IMR-90 (cell line): ENCODE measurements at regions not wholly inside any gene's neighbourhood (a gene's known extent, or its start where the extent isn't known, plus 50 kb on each side); places are given as distances from the start of the nearest gene placed in this dataset.

ENCODE experiments used
- ATAC-seq: fragments of 200-7000 bp; cut with Tn5 transposase; 2 replicates; pipeline ENCODE4 v1.9.1; 2020; ENCODE audit warnings: low read depth, mild to moderate bottlenecking, moderate library complexity
- BruUV-seq: library from RNA; stranded (reverse); fragments of 400-500 nt; replicated peaks from 2 replicates; lab custom pipeline; 2021; lab: Mats Ljungman, UMichigan
- CTCF ChIA-PET: fragments of 300-600 bp; formaldehyde crosslinking; extraction: SDS; loops from one replicate; lab custom pipeline; 2021; ENCODE audit warnings: antibody characterized with exemption; lab: Yijun Ruan, JAX
- POLR2A ChIA-PET: fragments of 300-600 bp; sonication (Branson Sonifier 250); formaldehyde crosslinking; loops from one replicate; lab custom pipeline; 2022; ENCODE audit warnings: antibody characterized with exemption; ENCODE audit not compliant: unreplicated experiment; lab: Charles Lee
- DNase-seq: peaks from one replicate; pipeline ENCODE4 v3.0.0; 2013
- H2AFZ ChIP-seq: replicated peaks from 2 replicates; pipeline ENCODE3; 2013; ENCODE audit warnings: low read length, mild to moderate bottlenecking; ENCODE audit not compliant: poor library complexity
- H2AK5ac ChIP-seq: 2 replicates; pipeline ENCODE4 v1.6.1; 2013; ENCODE audit warnings: low read depth, low read length, inconsistent platforms
- H2AK9ac ChIP-seq: replicated peaks from 2 replicates; pipeline ENCODE3; 2013; ENCODE audit warnings: mild to moderate bottlenecking, low read depth, low read length, moderate library complexity; ENCODE audit not compliant: poor library complexity
- H2BK120ac ChIP-seq: 2 replicates; pipeline ENCODE4 v1.6.1; 2013; ENCODE audit warnings: low read depth, low read length, inconsistent platforms
- H2BK15ac ChIP-seq: 3 replicates; pipeline ENCODE4 v1.6.1; 2013; ENCODE audit warnings: low read depth, low read length, inconsistent platforms
- H2BK20ac ChIP-seq: 2 replicates; pipeline ENCODE4 v1.6.1; 2013; ENCODE audit warnings: low read depth, mild to moderate bottlenecking, inconsistent platforms, low read length, moderate library complexity
- H2BK5ac ChIP-seq: 2 replicates; pipeline ENCODE4 v1.6.1; 2013; ENCODE audit warnings: mild to moderate bottlenecking, low read depth, low read length, inconsistent platforms; ENCODE audit not compliant: poor library complexity, severe bottlenecking
- H3K14ac ChIP-seq: replicated peaks from 2 replicates; pipeline ENCODE4 v1.6.1; 2013; ENCODE audit warnings: low read depth, low read length, inconsistent platforms
- H3K18ac ChIP-seq: 2 replicates; pipeline ENCODE4 v1.6.1; 2013; ENCODE audit warnings: low read depth, low read length, control low read depth
- H3K23ac ChIP-seq: 2 replicates; pipeline ENCODE4 v1.6.1; 2013; ENCODE audit warnings: low read depth, low read length, inconsistent platforms
- H3K27ac ChIP-seq: 2 replicates; pipeline ENCODE4 v1.5.1; 2013; ENCODE audit warnings: mild to moderate bottlenecking, control low read depth, low read length; ENCODE audit not compliant: insufficient read depth
- H3K27me3 ChIP-seq: 2 replicates; pipeline ENCODE4 v1.6.1; 2013; ENCODE audit warnings: low read length; ENCODE audit not compliant: control insufficient read depth, insufficient read depth
- H3K36me3 ChIP-seq: 2 replicates; pipeline ENCODE4 v1.6.1; 2013; ENCODE audit warnings: low read length, mixed read lengths; ENCODE audit not compliant: control insufficient read depth, insufficient read depth
- H3K4ac ChIP-seq: 2 replicates; pipeline ENCODE4 v1.6.1; 2013; ENCODE audit warnings: low read depth, low read length, inconsistent platforms
- H3K4me1 ChIP-seq: 2 replicates; pipeline ENCODE4 v1.6.1; 2013; ENCODE audit warnings: low read length, mixed read lengths; ENCODE audit not compliant: control insufficient read depth, insufficient read depth
- H3K4me2 ChIP-seq: 2 replicates; pipeline ENCODE4 v1.6.1; 2013; ENCODE audit warnings: low read depth, mild to moderate bottlenecking, control low read depth, low read length, moderate library complexity
- H3K4me3 ChIP-seq: 2 replicates; pipeline ENCODE4 v1.5.1; 2013; ENCODE audit warnings: low read depth, mild to moderate bottlenecking, control low read depth, low read length, moderate library complexity; ENCODE audit not compliant: insufficient read depth
- H3K56ac ChIP-seq: 2 replicates; pipeline ENCODE4 v1.6.1; 2013; ENCODE audit warnings: low read length, inconsistent platforms; ENCODE audit not compliant: insufficient read depth; ENCODE audit errors: extremely low read depth
- H3K79me1 ChIP-seq, 2 experiments: 2 replicates each; pipeline ENCODE4 v1.6.1; 2013; ENCODE audit warnings: low read length in 2 of 2, inconsistent platforms in 1 of 2, low read depth in 1 of 2
- H3K9ac ChIP-seq: 2 replicates; pipeline ENCODE4 v1.6.1; 2013; ENCODE audit warnings: low read depth, low read length, control low read depth
- H3K9me1 ChIP-seq: 2 replicates; pipeline ENCODE4 v1.6.1; 2013; ENCODE audit warnings: low read length, inconsistent platforms; ENCODE audit not compliant: insufficient read depth
- H3K9me3 ChIP-seq: 2 replicates; pipeline ENCODE4 v1.6.1; 2013; ENCODE audit warnings: low read length; ENCODE audit not compliant: control insufficient read depth, insufficient read depth
- H4K20me1 ChIP-seq: 2 replicates; pipeline ENCODE4 v1.6.1; 2013; ENCODE audit warnings: low read length, inconsistent platforms; ENCODE audit not compliant: insufficient read depth
- H4K5ac ChIP-seq: 2 replicates; pipeline ENCODE4 v1.6.1; 2013; ENCODE audit warnings: mild to moderate bottlenecking, low read depth, low read length, control low read depth
- H4K8ac ChIP-seq, 2 experiments: 2 replicates each; pipeline ENCODE4 v1.6.1; 2013; ENCODE audit warnings: low read depth in 2 of 2, low read length in 2 of 2, control low read depth in 1 of 2, inconsistent platforms in 1 of 2
- H4K91ac ChIP-seq: 2 replicates; pipeline ENCODE4 v1.6.1; 2013; ENCODE audit warnings: low read depth, low read length, inconsistent platforms; ENCODE audit not compliant: insufficient read depth
- BHLHE40 ChIP-seq: fragments of 150-350 bp; IDR thresholded peaks from 2 replicates; pipeline ENCODE4 v1.6.1; 2016; ENCODE audit warnings: mild to moderate bottlenecking, low read depth, low read length
- CEBPB ChIP-seq: IDR thresholded peaks from 2 replicates; pipeline ENCODE4 v1.6.1; 2012; ENCODE audit warnings: low read depth, low read length, improper control_type of control experiment
- CHD1 ChIP-seq: IDR thresholded peaks from 2 replicates; pipeline ENCODE4 v1.6.1; 2012; ENCODE audit warnings: low read depth, low read length, improper control_type of control experiment
- FOS ChIP-seq: fragments of 150-350 bp; IDR thresholded peaks from 2 replicates; pipeline ENCODE4 v1.6.1; 2016; ENCODE audit warnings: low read depth, low read length
- MAFK ChIP-seq: IDR thresholded peaks from 2 replicates; pipeline ENCODE4 v1.6.1; 2012; ENCODE audit warnings: low read depth, low read length, improper control_type of control experiment
- MAZ ChIP-seq: IDR thresholded peaks from 2 replicates; pipeline ENCODE4 v1.6.1; 2012; ENCODE audit warnings: low read depth, mild to moderate bottlenecking, low read length, improper control_type of control experiment, moderate library complexity, borderline replicate concordance
- MXI1 ChIP-seq: IDR thresholded peaks from 2 replicates; pipeline ENCODE4 v1.6.1; 2012; ENCODE audit warnings: low read depth, mild to moderate bottlenecking, low read length, moderate library complexity, borderline replicate concordance
- NFE2L2 ChIP-seq: fragments of 150-350 bp; IDR thresholded peaks from 2 replicates; pipeline ENCODE4 v1.6.1; 2016; ENCODE audit warnings: low read depth, mild to moderate bottlenecking, low read length
- POLR2A ChIP-seq: IDR thresholded peaks from 2 replicates; pipeline ENCODE4 v1.6.1; 2012; ENCODE audit warnings: mild to moderate bottlenecking, low read depth, low read length
- RAD21 ChIP-seq: IDR thresholded peaks from 2 replicates; pipeline ENCODE4 v1.6.1; 2012; ENCODE audit warnings: low read length, improper control_type of control experiment
- RCOR1 ChIP-seq: IDR thresholded peaks from 2 replicates; pipeline ENCODE4 v1.6.1; 2012; ENCODE audit warnings: mild to moderate bottlenecking, low read length, improper control_type of control experiment; ENCODE audit not compliant: insufficient replicate concordance
- RFX5 ChIP-seq: IDR thresholded peaks from 2 replicates; pipeline ENCODE4 v1.8.0; 2012; ENCODE audit warnings: low read depth, mild to moderate bottlenecking, low read length, moderate library complexity
- SMC3 ChIP-seq: fragments of 150-350 bp; IDR thresholded peaks from 2 replicates; pipeline ENCODE4 v1.6.1; 2016; ENCODE audit warnings: low read depth, mild to moderate bottlenecking, antibody characterized with exemption, low read length, moderate library complexity
- WGBS, 2 experiments: methylation state at CpG; one replicate each; pipeline versions ENCODE4 v1.1.5 to v1.1.7; 2013; ENCODE audit warnings: missing lambda C conversion rate in 2 of 2; ENCODE audit not compliant: insufficient read length in 1 of 2; ENCODE audit errors: extremely low coverage in 2 of 2; 5-methylcytosine and 5-hydroxymethylcytosine counted together
- dilution Hi-C: fragments of 300-500 bp; cut with HindIII; formaldehyde crosslinking; loops from one replicate; pipeline ENCODE4 v1.14.3; 2018; ENCODE audit warnings: low sequenced_read_pairs; ENCODE audit not compliant: unreplicated experiment
- in situ Hi-C: fragments of 300-500 bp; cut with MboI; formaldehyde crosslinking; loops from 3 replicates; pipeline ENCODE4 v1.14.3; 2019; ENCODE audit warnings: low sequenced_read_pairs, inconsistent platforms, mixed read lengths
- intact Hi-C: fragments of 100-400 bp; cut with micrococcal nuclease; formaldehyde crosslinking; loops from 2 replicates; pipeline ENCODE4 v1.10.0; 2022
- TF ChIP-seq, protein P1 (sequence below): fragments of 150-350 bp; IDR thresholded peaks from 2 replicates; pipeline ENCODE4 v1.6.1; 2017; ENCODE audit warnings: mild to moderate bottlenecking, antibody characterized with exemption, low read length, low read depth
- TF ChIP-seq, protein P2 (sequence below): conservative IDR thresholded peaks from 2 replicates; pipeline ENCODE4 v1.5.1; 2012; ENCODE audit warnings: mild to moderate bottlenecking, low read depth, low read length, improper control_type of control experiment
- TF ChIP-seq, protein P3 (sequence below): fragments of 150-350 bp; IDR thresholded peaks from 2 replicates; pipeline ENCODE4 v1.6.1; 2016; ENCODE audit warnings: low read depth, mild to moderate bottlenecking, low read length, moderate library complexity, borderline replicate concordance

DNA sequence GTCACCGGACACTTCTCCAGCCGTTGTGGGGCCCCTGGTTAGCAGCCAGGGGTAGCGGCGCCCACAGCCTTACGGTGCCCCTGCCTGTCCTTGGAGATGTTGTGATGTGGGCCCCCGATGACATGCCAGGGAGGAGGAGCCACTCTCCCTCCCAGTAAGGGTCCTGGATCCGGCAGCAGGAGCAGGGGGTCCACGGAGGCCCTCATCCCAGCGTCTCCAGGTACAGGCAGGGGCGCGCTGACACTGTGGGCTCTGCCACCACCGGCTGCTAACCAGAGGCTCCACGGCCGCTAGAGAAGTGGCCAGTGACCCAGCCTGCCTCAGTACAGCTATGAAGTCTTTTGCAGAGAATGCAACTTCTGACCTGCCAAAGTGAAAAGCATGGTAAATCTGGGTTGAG lies 121.2 kb downstream of the SPP2 start:
- dilution Hi-C loops (no loop called here), intact Hi-C loops (no loop called here), in situ Hi-C loops (no loop called here)
- no peak overlapping the region for H3K14ac ChIP-seq
- H3K36me3 ChIP-seq, result no peaks in the 10 kb centered on the region
- H3K23ac ChIP-seq, result no peak overlapping the region
- H3K4me3 ChIP-seq, result no peak overlapping the region
- H3K79me1 ChIP-seq, result no peaks in the 10 kb centered on the region
- no peak overlapping the region for H2AK9ac ChIP-seq
- H3K4me1 ChIP-seq, result no peaks in the 10 kb centered on the region
- no peak overlapping the region for H3K9ac ChIP-seq
- H3K4ac ChIP-seq, result no peak overlapping the region
- H2BK120ac ChIP-seq, result no peak overlapping the region
- H3K4me2 ChIP-seq, result no peak overlapping the region
- H4K20me1 ChIP-seq, result no peaks in the 10 kb centered on the region
- no peak overlapping the region for H4K5ac ChIP-seq
- no peak for TF ChIP-seq POLR2A
- TF ChIP-seq, protein P1, sequence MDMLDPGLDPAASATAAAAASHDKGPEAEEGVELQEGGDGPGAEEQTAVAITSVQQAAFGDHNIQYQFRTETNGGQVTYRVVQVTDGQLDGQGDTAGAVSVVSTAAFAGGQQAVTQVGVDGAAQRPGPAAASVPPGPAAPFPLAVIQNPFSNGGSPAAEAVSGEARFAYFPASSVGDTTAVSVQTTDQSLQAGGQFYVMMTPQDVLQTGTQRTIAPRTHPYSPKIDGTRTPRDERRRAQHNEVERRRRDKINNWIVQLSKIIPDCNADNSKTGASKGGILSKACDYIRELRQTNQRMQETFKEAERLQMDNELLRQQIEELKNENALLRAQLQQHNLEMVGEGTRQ, result no peak
- no peak for TF ChIP-seq NFE2L2
- TF ChIP-seq MAFK, result no peak
- no peak for TF ChIP-seq BHLHE40
- TF ChIP-seq, protein P2, sequence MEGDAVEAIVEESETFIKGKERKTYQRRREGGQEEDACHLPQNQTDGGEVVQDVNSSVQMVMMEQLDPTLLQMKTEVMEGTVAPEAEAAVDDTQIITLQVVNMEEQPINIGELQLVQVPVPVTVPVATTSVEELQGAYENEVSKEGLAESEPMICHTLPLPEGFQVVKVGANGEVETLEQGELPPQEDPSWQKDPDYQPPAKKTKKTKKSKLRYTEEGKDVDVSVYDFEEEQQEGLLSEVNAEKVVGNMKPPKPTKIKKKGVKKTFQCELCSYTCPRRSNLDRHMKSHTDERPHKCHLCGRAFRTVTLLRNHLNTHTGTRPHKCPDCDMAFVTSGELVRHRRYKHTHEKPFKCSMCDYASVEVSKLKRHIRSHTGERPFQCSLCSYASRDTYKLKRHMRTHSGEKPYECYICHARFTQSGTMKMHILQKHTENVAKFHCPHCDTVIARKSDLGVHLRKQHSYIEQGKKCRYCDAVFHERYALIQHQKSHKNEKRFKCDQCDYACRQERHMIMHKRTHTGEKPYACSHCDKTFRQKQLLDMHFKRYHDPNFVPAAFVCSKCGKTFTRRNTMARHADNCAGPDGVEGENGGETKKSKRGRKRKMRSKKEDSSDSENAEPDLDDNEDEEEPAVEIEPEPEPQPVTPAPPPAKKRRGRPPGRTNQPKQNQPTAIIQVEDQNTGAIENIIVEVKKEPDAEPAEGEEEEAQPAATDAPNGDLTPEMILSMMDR, result no peak
- TF ChIP-seq RCOR1, result no peak
- TF ChIP-seq RFX5, result no peak
- TF ChIP-seq MXI1, result no peak
- TF ChIP-seq RAD21, result no peak
- TF ChIP-seq CEBPB, result no peak
- no peak for TF ChIP-seq SMC3
- TF ChIP-seq, protein P3, sequence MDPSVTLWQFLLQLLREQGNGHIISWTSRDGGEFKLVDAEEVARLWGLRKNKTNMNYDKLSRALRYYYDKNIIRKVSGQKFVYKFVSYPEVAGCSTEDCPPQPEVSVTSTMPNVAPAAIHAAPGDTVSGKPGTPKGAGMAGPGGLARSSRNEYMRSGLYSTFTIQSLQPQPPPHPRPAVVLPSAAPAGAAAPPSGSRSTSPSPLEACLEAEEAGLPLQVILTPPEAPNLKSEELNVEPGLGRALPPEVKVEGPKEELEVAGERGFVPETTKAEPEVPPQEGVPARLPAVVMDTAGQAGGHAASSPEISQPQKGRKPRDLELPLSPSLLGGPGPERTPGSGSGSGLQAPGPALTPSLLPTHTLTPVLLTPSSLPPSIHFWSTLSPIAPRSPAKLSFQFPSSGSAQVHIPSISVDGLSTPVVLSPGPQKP, result no peak
- no peak for TF ChIP-seq MAZ
- TF ChIP-seq FOS, result no peak
- no peak for TF ChIP-seq CHD1
- DNase-seq (no peak), ATAC-seq (no peak)
- no peaks in the 10 kb centered on the region for H3K9me3 ChIP-seq
- BruUV-seq, result no TSS peak
- no peak overlapping the region for H3K27ac ChIP-seq
- WGBS, 2 experiments, result 95% methylated on average over 3 of the region's 14 CpGs; no CpG with 5 or more reads in 1 of the 2 experiments
- H4K8ac ChIP-seq, result no peak overlapping the region
- H4K91ac ChIP-seq, result no peak overlapping the region
- no peaks in the 10 kb centered on the region for H3K9me1 ChIP-seq
- H2BK20ac ChIP-seq, result no peak overlapping the region
- no peak overlapping the region for H2BK5ac ChIP-seq
- ChIA-PET POLR2A (no interaction called here), CTCF (no interaction called here)
- no peak overlapping the region for H3K56ac ChIP-seq
- H2AFZ ChIP-seq, result no peak overlapping the region
- no peak overlapping the region for H3K18ac ChIP-seq
- H3K27me3 ChIP-seq, result peaks cover 17% of the 10 kb centered on the region
- H2BK15ac ChIP-seq, result no peak overlapping the region
- H2AK5ac ChIP-seq, result no peak overlapping the region
